GM18907 (cell line): ENCODE measurements at regions not wholly inside any gene's neighbourhood (a gene's known extent, or its start where the extent isn't known, plus 50 kb on each side); places are given as distances from the start of the nearest gene placed in this dataset.

Experiments
- ATAC-seq: cut with Tn5 transposase; IDR thresholded peaks from one replicate; pipeline ENCODE4 v1.9.1; 2021; ENCODE audit warnings: mild to moderate bottlenecking, moderate library complexity; ENCODE audit not compliant: unreplicated experiment

- ATAC-seq = peak; percentile 94
These were observed 117.2 kb upstream of the KLF6 start for GRCh38 chr10:3902054-3902808.

DNA sequence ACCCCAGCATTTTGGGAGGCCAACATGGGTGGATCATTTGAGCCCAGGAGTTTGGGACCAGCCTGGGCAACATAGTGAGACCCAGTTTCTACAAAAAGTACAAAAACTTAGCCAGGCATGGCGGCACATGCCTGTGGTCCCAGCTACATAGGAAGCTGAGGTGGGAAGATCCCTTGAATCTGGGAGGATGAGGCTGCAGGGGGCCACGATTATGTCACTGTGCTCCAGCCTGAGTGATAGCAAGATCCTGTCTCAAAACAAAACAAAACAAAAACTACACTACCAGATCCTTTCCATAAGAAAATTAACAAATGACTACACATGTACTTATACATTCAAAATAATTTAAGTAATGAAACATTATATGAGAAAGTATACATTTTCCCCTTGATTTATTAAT, 116.4 kb upstream of the KLF6 start:
- no peak for ATAC-seq

GRCh38 chr10:3900391-3900790, 115.4 kb upstream of the KLF6 start:
- ATAC-seq = no peak

DNA sequence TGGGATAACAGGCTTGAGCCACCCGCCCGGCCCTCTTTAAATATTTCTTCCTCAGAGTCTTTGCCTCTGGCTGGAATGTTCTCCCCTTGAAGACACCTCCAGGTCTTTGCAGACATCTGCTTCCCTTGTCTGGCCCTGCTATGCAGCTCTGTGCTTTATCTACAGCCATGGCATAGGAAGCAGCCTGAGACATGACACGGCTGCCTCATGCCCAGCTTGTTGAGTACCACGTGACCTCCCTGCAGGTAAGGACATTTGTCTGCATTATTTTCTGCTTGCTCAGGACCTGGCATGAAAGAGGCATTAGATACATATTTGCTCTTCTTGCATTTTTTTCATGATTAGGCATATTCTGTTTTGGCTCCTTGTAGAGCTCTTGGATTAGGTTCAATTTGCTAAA, 113.8 kb upstream of the KLF6 start:
- no peak for ATAC-seq

GRCh38 chr10:3897156-3897555, 112.1 kb upstream of the KLF6 start:
- ATAC-seq = no peak

GRCh38 chr10:3896161-3896560, 111.2 kb upstream of the KLF6 start:
- no peak for ATAC-seq

GRCh38 chr10:3895045-3895631, 110.1 kb upstream of the KLF6 start:
- ATAC-seq = no peak

DNA sequence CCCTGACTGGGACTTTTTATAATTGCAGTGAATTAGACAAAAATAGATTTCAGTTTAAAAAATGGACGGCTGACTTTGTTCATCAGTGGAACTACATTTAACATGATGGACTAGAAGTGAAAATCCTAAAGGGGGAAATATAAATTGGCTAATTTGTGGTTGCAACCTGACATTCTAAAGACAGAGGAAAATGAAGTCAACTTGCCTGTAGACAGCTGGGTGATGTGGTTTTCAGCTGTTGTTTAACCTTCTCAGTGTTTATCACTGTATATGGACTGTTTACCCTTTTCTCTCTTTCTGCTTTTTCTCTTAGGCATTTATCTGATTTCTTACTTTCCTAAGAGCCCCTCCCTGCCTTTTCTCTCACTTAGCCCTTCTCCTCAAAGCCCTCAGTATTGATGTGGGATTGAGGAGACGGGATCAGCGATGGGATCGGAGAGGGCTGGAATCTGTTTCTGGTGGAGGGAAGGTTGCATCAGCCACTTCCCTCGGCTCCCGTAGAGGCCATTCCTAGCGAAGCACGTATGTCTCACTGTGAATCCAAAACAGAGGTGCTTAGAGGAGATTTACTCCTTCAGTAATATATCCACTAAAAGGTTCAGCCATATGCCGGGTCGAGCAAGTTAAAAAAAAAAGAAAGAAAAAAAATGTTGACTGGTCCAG, 109.0 kb upstream of the KLF6 start:
- ATAC-seq = no peak

GRCh38 chr10:3892440-3893425, 107.7 kb upstream of the KLF6 start:
- ATAC-seq = no peak

DNA sequence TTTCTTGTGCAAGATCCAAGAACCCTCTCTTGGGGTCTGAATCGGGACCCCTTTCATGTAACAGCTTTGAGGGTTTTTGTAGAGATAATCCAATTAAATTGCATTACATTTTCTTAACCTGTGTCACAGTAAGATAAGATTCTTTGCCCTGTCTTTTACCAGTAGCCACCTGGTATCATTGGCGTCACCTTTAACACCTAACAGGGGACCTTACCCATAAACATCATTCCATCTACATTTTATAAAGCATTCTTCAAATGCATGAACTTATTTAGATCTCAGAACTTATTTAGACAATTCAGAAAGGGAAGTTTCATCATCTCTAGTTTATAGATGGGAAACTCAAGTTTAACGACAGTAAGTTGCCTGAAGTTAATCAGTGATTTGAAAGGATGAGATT, 106.4 kb upstream of the KLF6 start:
- no peak for ATAC-seq

DNA sequence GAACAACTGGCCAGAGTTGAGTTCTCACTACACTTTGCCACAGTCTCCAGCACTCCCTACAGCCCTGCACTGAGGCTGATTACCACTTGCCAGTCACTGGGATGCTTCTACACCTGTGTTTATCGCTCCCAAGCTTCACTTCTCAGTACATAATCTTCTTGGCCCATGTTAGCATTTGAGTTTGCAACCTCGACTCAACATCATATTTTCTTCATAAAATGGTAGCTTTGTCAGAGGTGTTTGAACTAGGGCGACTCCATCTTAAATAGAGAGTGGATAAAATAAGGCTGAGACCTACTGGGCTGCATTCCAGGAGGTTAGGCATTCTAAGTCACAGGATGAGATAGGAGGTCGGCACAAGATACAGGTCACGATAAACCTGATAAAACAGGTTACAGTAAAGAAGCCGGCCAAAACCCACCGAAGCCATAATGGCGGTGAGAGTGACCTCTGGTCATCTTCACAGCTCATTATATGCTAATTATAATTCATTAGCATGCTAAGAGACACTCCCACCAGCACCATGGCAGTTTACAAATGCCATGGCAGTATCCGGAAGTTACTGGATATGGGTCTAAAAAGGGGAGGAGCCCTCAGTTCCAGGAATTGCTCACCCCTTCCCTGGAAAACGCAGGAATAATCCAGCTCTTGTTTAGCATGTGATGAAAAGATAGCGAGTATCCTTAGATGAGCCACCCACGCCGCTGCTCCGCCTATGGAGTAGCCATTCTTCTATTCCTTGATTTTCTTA, 105.8 kb upstream of the KLF6 start:
- no peak for ATAC-seq

DNA sequence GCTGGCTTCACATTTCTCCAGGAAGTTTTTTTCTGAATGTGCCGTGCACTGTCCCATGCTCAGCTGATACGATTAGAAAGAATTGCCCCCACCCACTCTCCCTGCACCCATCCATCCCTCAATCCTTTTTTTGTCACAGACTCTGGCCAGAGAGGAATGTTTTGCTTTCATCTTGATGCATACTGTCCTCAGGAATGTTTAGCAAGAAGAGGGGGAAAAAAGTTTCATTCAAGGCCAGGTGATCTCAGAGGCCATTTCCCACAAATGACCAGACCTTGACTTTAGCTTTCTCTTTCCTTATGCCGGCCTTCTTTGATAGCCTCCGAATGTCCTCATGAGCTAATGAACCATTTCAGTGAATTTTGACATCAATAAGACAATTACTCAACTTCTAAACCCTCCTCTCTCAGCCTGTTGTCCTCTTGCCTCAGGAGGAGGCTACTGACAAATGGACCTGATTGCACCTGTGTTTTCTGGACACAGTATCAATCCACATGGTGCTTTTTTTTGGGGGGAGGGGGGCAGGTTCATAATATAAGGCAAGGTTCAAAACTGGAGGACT, 105.0 kb upstream of the KLF6 start:
- ATAC-seq = no peak

DNA sequence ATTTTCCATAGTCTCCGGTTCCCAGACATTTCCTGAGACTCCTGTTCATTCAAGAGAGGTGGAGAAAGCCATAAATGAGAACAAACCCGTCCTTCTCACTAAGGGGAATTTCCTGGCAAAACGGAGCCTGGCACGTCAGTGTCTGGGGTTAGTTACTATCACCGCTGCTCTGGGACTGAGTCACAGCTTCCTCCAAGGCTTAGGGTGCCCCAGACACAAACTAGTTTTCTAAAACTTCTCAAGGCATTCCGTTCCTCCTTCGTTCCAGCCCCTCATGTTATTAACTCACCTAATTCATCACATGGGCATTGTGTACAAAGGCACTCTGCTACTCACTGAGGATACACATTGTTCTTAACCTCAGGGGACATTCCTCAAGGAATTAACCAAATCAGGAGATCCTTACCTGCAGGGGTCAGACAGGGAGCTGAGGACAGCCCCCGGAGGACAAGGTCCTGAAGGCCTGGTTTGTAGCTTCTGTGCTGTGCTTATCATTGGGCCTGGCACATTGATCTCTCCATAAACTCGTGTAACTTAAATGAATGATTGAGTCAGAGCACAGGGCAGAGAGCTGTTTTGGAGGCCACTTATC, 103.0 kb upstream of the KLF6 start:
- peak; percentile 69 for ATAC-seq

DNA sequence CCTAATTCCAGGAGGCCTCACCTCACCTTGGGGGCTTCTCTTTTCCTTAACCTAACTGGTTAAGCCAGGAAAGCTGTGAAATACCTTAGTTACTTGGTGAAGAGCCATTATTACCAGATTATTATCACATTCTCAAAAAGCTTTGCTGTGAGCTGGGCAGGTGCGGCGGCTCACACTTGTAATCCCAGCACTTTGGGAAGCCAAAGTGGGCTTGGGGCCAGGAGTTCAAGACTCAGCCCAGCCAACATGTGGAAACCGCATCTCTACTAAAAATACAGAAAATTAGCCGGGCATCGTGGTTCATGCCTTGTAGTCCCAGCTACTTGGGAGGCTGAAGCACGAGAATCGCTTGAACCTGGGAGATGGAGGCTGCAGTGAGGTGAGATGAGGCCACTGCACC, 102.4 kb upstream of the KLF6 start:
- no peak for ATAC-seq

- peak; percentile 50 for ATAC-seq
These were observed 101.7 kb upstream of the KLF6 start for GRCh38 chr10:3886641-3887251.

- ATAC-seq = no peak
These were observed 101.2 kb upstream of the KLF6 start for GRCh38 chr10:3886191-3886590.

GRCh38 chr10:3882855-3883254, 97.8 kb upstream of the KLF6 start:
- no peak for ATAC-seq

DNA sequence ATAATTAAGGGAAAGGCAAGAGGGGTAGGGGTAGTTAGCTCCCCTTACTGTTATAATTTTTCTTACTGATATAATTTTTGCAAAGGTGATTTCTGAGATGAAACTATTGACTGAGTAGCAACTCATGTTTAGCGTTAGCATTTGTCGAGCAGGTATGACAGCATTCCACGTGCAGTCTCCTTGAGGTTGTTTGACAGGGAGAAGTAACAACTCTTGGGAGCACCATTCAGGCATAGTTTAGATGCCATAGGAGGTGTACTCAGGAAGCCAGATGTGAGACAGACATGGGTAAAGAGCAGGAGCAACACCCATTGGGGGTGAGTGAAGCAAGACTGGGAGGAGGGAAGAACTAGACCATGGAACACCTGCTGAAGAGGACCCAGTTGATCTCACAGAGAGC, 96.6 kb upstream of the KLF6 start:
- no peak for ATAC-seq

- ATAC-seq = no peak
These were observed 94.1 kb upstream of the KLF6 start for GRCh38 chr10:3879073-3879472.
